GM12878 (cell line): ENCODE measurements at regions not wholly inside any gene's neighbourhood (a gene's known extent, or its start where the extent isn't known, plus 50 kb on each side); places are given as distances from the start of the nearest gene placed in this dataset.

Source experiments
- ATAC-seq: fragments of 200-7000 bp; cut with Tn5 transposase; 3 replicates; pipeline ENCODE4 v1.9.1; 2020; ENCODE audit warnings: mild to moderate bottlenecking, moderate library complexity
- BruUV-seq: library from RNA; stranded (reverse); fragments of 400-500 nt; replicated peaks from 2 replicates; lab custom pipeline; 2021; lab: Mats Ljungman, UMichigan
- CTCF ChIA-PET: fragments of 300-600 bp; sonication (Branson Sonifier 250); formaldehyde crosslinking; extraction: SDS; loops from one replicate; lab custom pipeline; 2021; ENCODE audit warnings: inconsistent platforms; lab: Yijun Ruan, JAX
- POLR2A ChIA-PET: fragments of 350-600 bp; formaldehyde crosslinking; extraction: SDS; loops from one replicate; lab custom pipeline; 2021; ENCODE audit warnings: inconsistent platforms; lab: Charles Lee
- RAD21 ChIA-PET: fragments of 300-600 bp; sonication (Branson Sonifier 250); formaldehyde crosslinking; loops from one replicate; lab custom pipeline; 2023; ENCODE audit warnings: antibody characterized with exemption; ENCODE audit not compliant: unreplicated experiment; lab: Charles Lee
- SMC1A ChIA-PET: fragments of 300-600 bp; sonication (Branson Sonifier 250); formaldehyde crosslinking; loops from one replicate; lab custom pipeline; 2023; ENCODE audit not compliant: unreplicated experiment, uncharacterized antibody; lab: Charles Lee
- DNase-seq: peaks from one replicate; pipeline ENCODE4 v3.0.0-alpha.2; 2011; ENCODE audit warnings: low read depth, low spot score
- FAIRE-seq: peaks from 3 replicates; lab custom pipeline; 2011; peaks lifted over from hg19 to GRCh38; lab: Jason Lieb, UNC
- H2AFZ ChIP-seq: 2 replicates; pipeline ENCODE4 v1.6.0; 2011; ENCODE audit warnings: low read depth, low read length, control low read depth; ENCODE audit not compliant: control insufficient read depth
- H3K27ac ChIP-seq: 2 replicates; pipeline ENCODE4 v1.5.1; 2011; ENCODE audit warnings: control low read depth; ENCODE audit not compliant: control insufficient read depth, insufficient read depth
- H3K27me3 ChIP-seq, 2 experiments: replicated peaks in 1 of 2; 2 replicates each; pipeline versions ENCODE4 v1.6.0 to v1.6.1; 2011; ENCODE audit warnings: low read length in 1 of 2; ENCODE audit not compliant: control insufficient read depth in 2 of 2, insufficient read depth in 2 of 2
- H3K36me3 ChIP-seq, 2 experiments: 2 replicates each; pipeline ENCODE4 v1.5.1; 2011; ENCODE audit warnings: low read length in 1 of 2; ENCODE audit not compliant: control insufficient read depth in 2 of 2, insufficient read depth in 2 of 2
- H3K4me1 ChIP-seq: 2 replicates; pipeline ENCODE4 v1.6.1; 2011; ENCODE audit warnings: mild to moderate bottlenecking, low read length, moderate library complexity, mixed read lengths; ENCODE audit not compliant: control insufficient read depth, insufficient read depth
- H3K4me2 ChIP-seq: 2 replicates; pipeline ENCODE4 v1.6.0; 2011; ENCODE audit warnings: control low read depth; ENCODE audit not compliant: control insufficient read depth, insufficient read depth
- H3K4me3 ChIP-seq: fragments of 200-600 bp; sonication (generic); 2 replicates; pipeline ENCODE4 v1.5.1; 2016
- H3K79me2 ChIP-seq: 2 replicates; pipeline ENCODE4 v1.6.0; 2011; ENCODE audit warnings: low read length; ENCODE audit not compliant: control insufficient read depth, insufficient read depth
- H3K9ac ChIP-seq: 2 replicates; pipeline ENCODE4 v1.8.0; 2011; ENCODE audit warnings: low read length, control low read depth, mixed read lengths; ENCODE audit not compliant: control insufficient read depth, insufficient read depth
- H3K9me3 ChIP-seq: replicated peaks from 3 replicates; pipeline ENCODE4 v1.5.1; 2011; ENCODE audit warnings: mild to moderate bottlenecking, low read length; ENCODE audit not compliant: control insufficient read depth, insufficient read depth
- H4K20me1 ChIP-seq: 2 replicates; pipeline ENCODE4 v1.6.0; 2011; ENCODE audit not compliant: control insufficient read depth, insufficient read depth
- DPF2 ChIP-seq: fragments of 450-650 bp; IDR thresholded peaks from 2 replicates; pipeline ENCODE4 v1.6.1; 2017; ENCODE audit warnings: mild to moderate bottlenecking
- FOXM1 ChIP-seq: IDR thresholded peaks from 2 replicates; pipeline ENCODE4 v1.6.1; 2012; ENCODE audit warnings: low read depth, mild to moderate bottlenecking, inconsistent platforms, low read length, moderate library complexity
- KAT2A ChIP-seq: conservative IDR thresholded peaks from 2 replicates; pipeline ENCODE4 v1.6.1; 2011; ENCODE audit warnings: low read depth, low read length; ENCODE audit not compliant: control insufficient read depth
- NFXL1 ChIP-seq: fragments of 450-650 bp; IDR thresholded peaks from 2 replicates; pipeline ENCODE4 v1.6.1; 2017; ENCODE audit warnings: antibody characterized with exemption, mild to moderate bottlenecking, borderline replicate concordance
- NFYB ChIP-seq: IDR thresholded peaks from 2 replicates; pipeline ENCODE4 v1.6.1; 2011; ENCODE audit warnings: low read depth, mild to moderate bottlenecking, low read length, improper control_type of control experiment, moderate library complexity; ENCODE audit not compliant: insufficient read depth
- SP1 ChIP-seq: IDR thresholded peaks from one replicate; pipeline ENCODE4 v1.6.1; 2011; ENCODE audit warnings: low read depth, low read length
- SPI1 ChIP-seq: IDR thresholded peaks from 2 replicates; pipeline ENCODE4 v1.6.1; 2011; ENCODE audit warnings: low read depth, mild to moderate bottlenecking, low read length, moderate library complexity, borderline replicate concordance; ENCODE audit not compliant: insufficient read depth
- ZBTB33 ChIP-seq: fragments of 450-650 bp; IDR thresholded peaks from 2 replicates; pipeline ENCODE4 v1.6.1; 2017; ENCODE audit warnings: mild to moderate bottlenecking
- WGBS: methylation state at CpG from one replicate; pipeline ENCODE4 v1.1.6; 2016; ENCODE audit warnings: low lambda C conversion rate; ENCODE audit not compliant: insufficient replicate concordance, insufficient coverage; ENCODE audit errors: missing lambda C conversion rate; 5-methylcytosine and 5-hydroxymethylcytosine counted together
- in situ Hi-C: fragments of 300-500 bp; cut with MboI; formaldehyde crosslinking; loops from 9 replicates; pipeline ENCODE4 v1.14.3; 2018; ENCODE audit warnings: mixed read lengths
- intact Hi-C: fragments of 100-400 bp; cut with micrococcal nuclease; formaldehyde crosslinking; loops from one replicate; pipeline ENCODE4 v1.14.2; 2022; ENCODE audit not compliant: unreplicated experiment

GRCh38 chr9:107730666-107731065, 241.1 kb upstream of the KLF4 start:
- H4K20me1 ChIP-seq, result no peaks in the 10 kb centered on the region
- H3K27ac ChIP-seq, result no peak overlapping the region
- ChIA-PET SMC1A (interaction anchor here (0.9 to 3.4 kb wide), 8 partner anchors 8 to 54 kb away, joined by 3 to 12 read pairs (median 4); no protein-coding TSS in a partner anchor), CTCF (interaction anchor here (1.2 to 2.1 kb wide), 2 partner anchors 9 to 10 kb away, joined by 4 to 6 read pairs; no protein-coding TSS in a partner anchor), POLR2A (interaction anchor here (0.6 kb wide), 2 partner anchors 56 to 125 kb away, joined by 3 read pairs; no protein-coding TSS in a partner anchor), RAD21 (interaction anchor here (1.0 to 2.1 kb wide), 3 partner anchors 11 to 22 kb away, joined by 3 to 6 read pairs (median 3); no protein-coding TSS in a partner anchor)
- 8% methylated on average over 1 of the region's 1 CpG for WGBS
- no peak overlapping the region for H3K4me3 ChIP-seq
- H3K4me1 ChIP-seq, result no peaks in the 10 kb centered on the region
- H3K9me3 ChIP-seq, result no peaks in the 10 kb centered on the region
- no peaks in the 10 kb centered on the region for H3K79me2 ChIP-seq
- no peaks in the 10 kb centered on the region for H3K27me3 ChIP-seq
- no peak for DNase-seq
- intact Hi-C loops (no loop called here), in situ Hi-C loops (no loop called here)
- no peak for TF ChIP-seq KAT2A
- no peak for ATAC-seq
- FAIRE-seq, result no peak
- H3K4me2 ChIP-seq, result no peak overlapping the region
- BruUV-seq, result no TSS peak
- no peak overlapping the region for H2AFZ ChIP-seq
- no peaks in the 10 kb centered on the region for H3K36me3 ChIP-seq
- no peak overlapping the region for H3K9ac ChIP-seq

- WGBS, result 4% methylated on average over 5 of the region's 5 CpGs
- no peak for FAIRE-seq
- Histone ChIP-seq H2AFZ (no peak overlapping the region), H4K20me1 (no peaks in the 10 kb centered on the region), H3K27ac (no peak overlapping the region), H3K9ac (no peak overlapping the region), H3K79me2 (no peaks in the 10 kb centered on the region), H3K36me3 (no peaks in the 10 kb centered on the region), H3K4me2 (no peak overlapping the region), H3K27me3 (no peaks in the 10 kb centered on the region), H3K4me1 (no peaks in the 10 kb centered on the region), H3K4me3 (no peak overlapping the region), H3K9me3 (no peaks in the 10 kb centered on the region)
- POLR2A ChIA-PET, result no interaction called here
- no peak for DNase-seq
- in situ Hi-C loops, result no loop called here
- RAD21 ChIA-PET, result interaction anchor here (1.3 kb wide), 1 partner anchor 32 kb away, joined by 5 read pairs; no protein-coding TSS in a partner anchor
- ATAC-seq, result no peak
- CTCF ChIA-PET, result interaction anchor here (0.7 to 1.4 kb wide), 2 partner anchors 41 to 146 kb away, joined by 4 to 9 read pairs; no protein-coding TSS in a partner anchor
- SMC1A ChIA-PET, result interaction anchor here (0.5 to 1.7 kb wide), 6 partner anchors 24 to 586 kb away, joined by 3 to 7 read pairs (median 3); no protein-coding TSS in a partner anchor
- no TSS peak for BruUV-seq
- intact Hi-C loops, result no loop called here
- TF ChIP-seq DPF2 (no peak), SPI1 (no peak), ZBTB33 (no peak), SP1 (no peak), NFXL1 (no peak), NFYB (no peak), FOXM1 (no peak)
Observed at GRCh38 chr9:107727086-107727780, 237.7 kb upstream of the KLF4 start.
